H1 (cell line): ENCODE measurements at regions not wholly inside any gene's neighbourhood (a gene's known extent, or its start where the extent isn't known, plus 50 kb on each side); places are given as distances from the start of the nearest gene placed in this dataset.

Experiments
- CTCF ChIA-PET: fragments of 300-600 bp; sonication (Branson Sonifier 250); formaldehyde crosslinking; loops from one replicate; lab custom pipeline; 2021; ENCODE audit not compliant: partially characterized antibody; lab: Charles Lee
- POLR2A ChIA-PET: fragments of 300-600 bp; sonication (Branson Sonifier 250); formaldehyde crosslinking; loops from one replicate; lab custom pipeline; 2021; ENCODE audit warnings: inconsistent platforms; ENCODE audit not compliant: partially characterized antibody; lab: Charles Lee
- DNase-seq, 2 experiments: peaks; one replicate each; pipeline versions ENCODE4 v3.0.0 to v3.0.0-alpha.2; 2010 to 2022; ENCODE audit warnings: low spot score in 2 of 2, low read depth in 1 of 2, mixed read lengths in 1 of 2
- FAIRE-seq: peaks from 2 replicates; lab custom pipeline; 2011; peaks lifted over from hg19 to GRCh38; lab: Jason Lieb, UNC
- H2AFZ ChIP-seq: 2 replicates; pipeline ENCODE4 v1.8.1; 2012; ENCODE audit warnings: low read length, inconsistent platforms
- H2AK5ac ChIP-seq: 2 replicates; pipeline ENCODE4 v1.6.1; 2013; ENCODE audit warnings: low read depth, low read length
- H2BK120ac ChIP-seq: replicated peaks from 2 replicates; pipeline ENCODE3; 2013; ENCODE audit warnings: low read depth, low read length, inconsistent platforms
- H2BK12ac ChIP-seq: 2 replicates; pipeline ENCODE4 v1.6.1; 2013; ENCODE audit warnings: low read depth, low read length
- H2BK15ac ChIP-seq: 2 replicates; pipeline ENCODE4 v1.6.1; 2013; ENCODE audit warnings: low read length
- H2BK20ac ChIP-seq: 2 replicates; pipeline ENCODE4 v1.6.1; 2013; ENCODE audit warnings: low read length
- H2BK5ac ChIP-seq: 2 replicates; pipeline ENCODE4 v1.6.1; 2013; ENCODE audit warnings: low read depth, low read length
- H3K14ac ChIP-seq: 2 replicates; pipeline ENCODE4 v1.6.1; 2013; ENCODE audit warnings: inconsistent platforms; ENCODE audit not compliant: insufficient read length
- H3K18ac ChIP-seq: 2 replicates; pipeline ENCODE4 v1.6.1; 2013; ENCODE audit warnings: low read length; ENCODE audit errors: extremely low read depth
- H3K23ac ChIP-seq: 2 replicates; pipeline ENCODE4 v1.6.1; 2013; ENCODE audit warnings: inconsistent platforms; ENCODE audit not compliant: insufficient read length
- H3K23me2 ChIP-seq: 2 replicates; pipeline ENCODE4 v1.6.1; 2013; ENCODE audit warnings: low read depth, low read length
- H3K27ac ChIP-seq: 2 replicates; pipeline ENCODE4 v1.6.1; 2011; ENCODE audit warnings: low read depth, low read length, inconsistent platforms
- H3K27me3 ChIP-seq, 4 experiments: replicated peaks in 1 of 4; 1 replicate in 1 of 4; 2 replicates in 3 of 4; pipeline versions ENCODE4 v1.6.1 to v1.8.1; 2011 to 2013; ENCODE audit warnings: low read length in 3 of 4, mild to moderate bottlenecking in 3 of 4, inconsistent platforms in 2 of 4, mixed read lengths in 2 of 4, moderate library complexity in 1 of 4; ENCODE audit not compliant: control insufficient read depth in 3 of 4, insufficient read depth in 3 of 4; ENCODE audit errors: extremely low read depth in 1 of 4
- H3K36me3 ChIP-seq, 4 experiments: 2 replicates each; pipeline versions ENCODE4 v1.6.1 to v1.8.1; 2011 to 2013; ENCODE audit warnings: mild to moderate bottlenecking in 4 of 4, low read length in 3 of 4, moderate library complexity in 2 of 4, control low read depth in 1 of 4, inconsistent platforms in 1 of 4; ENCODE audit not compliant: insufficient read depth in 4 of 4, control insufficient read depth in 2 of 4
- H3K4ac ChIP-seq: replicated peaks from 2 replicates; pipeline ENCODE3; 2013; ENCODE audit warnings: low read length, low read depth, mixed read lengths, inconsistent platforms; ENCODE audit not compliant: insufficient read length
- H3K4me1 ChIP-seq, 4 experiments: replicated peaks in 1 of 4; 1 replicate in 1 of 4; 2 replicates in 3 of 4; pipeline versions ENCODE4 v1.6.1 to v1.8.1; 2011 to 2013; ENCODE audit warnings: low read length in 3 of 4, inconsistent platforms in 2 of 4, mixed read lengths in 1 of 4; ENCODE audit not compliant: insufficient read depth in 4 of 4, control insufficient read depth in 3 of 4
- H3K4me2 ChIP-seq, 2 experiments: 2 replicates each; pipeline versions ENCODE4 v1.6.1 to v1.8.1; 2011 to 2013; ENCODE audit warnings: low read depth in 2 of 2, low read length in 2 of 2, control low read depth in 1 of 2, inconsistent platforms in 1 of 2, mild to moderate bottlenecking in 1 of 2; ENCODE audit not compliant: insufficient read depth in 1 of 2
- H3K4me3 ChIP-seq, 4 experiments: fragments of 200-600, 300-600 bp in 1 of 4; sonication (generic), shearing (Covaris generic), sonication (Bioruptor Twin) in 1 of 4; 2 replicates each; pipeline versions ENCODE4 v1.5.1 to v1.8.1; 2011 to 2016; ENCODE audit warnings: low read length in 4 of 4, low read depth in 3 of 4, control low read depth in 2 of 4, inconsistent platforms in 2 of 4, mild to moderate bottlenecking in 2 of 4, mixed read lengths in 1 of 4, moderate library complexity in 1 of 4; ENCODE audit not compliant: insufficient read depth in 2 of 4; ENCODE audit errors: extremely low read depth in 1 of 4
- H3K56ac ChIP-seq: replicated peaks from 2 replicates; pipeline ENCODE3; 2013; ENCODE audit warnings: low read depth, mild to moderate bottlenecking, mixed read lengths, low read length, inconsistent platforms; ENCODE audit not compliant: insufficient read length
- H3K79me1 ChIP-seq: 2 replicates; pipeline ENCODE4 v1.6.1; 2013; ENCODE audit warnings: low read depth, low read length, control low read depth
- H3K79me2 ChIP-seq, 2 experiments: 2 replicates each; pipeline versions ENCODE4 v1.6.1 to v1.8.1; 2012 to 2013; ENCODE audit warnings: low read length in 2 of 2, mild to moderate bottlenecking in 2 of 2, inconsistent platforms in 1 of 2; ENCODE audit not compliant: insufficient read depth in 2 of 2, control insufficient read depth in 1 of 2
- H3K9ac ChIP-seq, 4 experiments: replicated peaks in 1 of 4; 1 replicate in 1 of 4; 2 replicates in 3 of 4; pipeline versions ENCODE4 v1.6.1 to v1.8.1; 2011 to 2013; ENCODE audit warnings: low read depth in 3 of 4, low read length in 3 of 4, control low read depth in 2 of 4, mild to moderate bottlenecking in 2 of 4, moderate library complexity in 2 of 4, inconsistent platforms in 1 of 4; ENCODE audit errors: extremely low read depth in 1 of 4
- H3K9me3 ChIP-seq, 2 experiments: 2 replicates each; pipeline versions ENCODE4 v1.6.1 to v1.8.1; 2012 to 2013; ENCODE audit warnings: mild to moderate bottlenecking in 2 of 2, moderate library complexity in 2 of 2, control low read depth in 1 of 2, inconsistent platforms in 1 of 2, low read depth in 1 of 2, low read length in 1 of 2, mixed read lengths in 1 of 2; ENCODE audit not compliant: insufficient read depth in 2 of 2
- H4K20me1 ChIP-seq, 2 experiments: replicated peaks in 1 of 2; 2 replicates each; pipeline versions ENCODE3 to v1.8.1; 2011 to 2013; ENCODE audit warnings: inconsistent platforms in 2 of 2, low read length in 2 of 2, mild to moderate bottlenecking in 1 of 2; ENCODE audit not compliant: insufficient read depth in 2 of 2, control insufficient read depth in 1 of 2
- H4K5ac ChIP-seq: 2 replicates; pipeline ENCODE4 v1.6.1; 2013; ENCODE audit warnings: low read length, low read depth, mixed read lengths, inconsistent platforms; ENCODE audit not compliant: insufficient read length
- H4K8ac ChIP-seq: 2 replicates; pipeline ENCODE4 v1.8.0; 2013; ENCODE audit warnings: mild to moderate bottlenecking, moderate library complexity, low read length, inconsistent platforms; ENCODE audit not compliant: insufficient read depth; ENCODE audit errors: extremely low read depth
- H4K91ac ChIP-seq: replicated peaks from 2 replicates; pipeline ENCODE3; 2013; ENCODE audit warnings: low read length, mixed read lengths, inconsistent platforms; ENCODE audit not compliant: insufficient read length
- WGBS, 2 experiments: shearing (Covaris generic) in 1 of 2; methylation state at CpG; one replicate each; pipeline versions ENCODE4 v1.1.6 to v1.1.7; 2013 to 2015; ENCODE audit warnings: low lambda C conversion rate in 2 of 2, mixed read lengths in 2 of 2, inconsistent platforms in 1 of 2, low coverage in 1 of 2, missing lambda C conversion rate in 1 of 2; ENCODE audit not compliant: insufficient replicate concordance in 2 of 2, insufficient coverage in 1 of 2, insufficient read length in 1 of 2; ENCODE audit errors: extremely low coverage in 1 of 2, missing lambda C conversion rate in 1 of 2; 5-methylcytosine and 5-hydroxymethylcytosine counted together

- Histone ChIP-seq H2BK120ac (no peak overlapping the region), H3K4me1 (0 out of 7 replicates have a peak, but pooled peaks cover 0 to 2% (median 0%) of the 10 kb centered on the region in 4 experiments), H3K79me1 (no peaks in the 10 kb centered on the region), H3K23me2 (no peaks in the 10 kb centered on the region), H3K9ac (no peak overlapping the region), H3K79me2 (no peaks in the 10 kb centered on the region), H4K91ac (no peak overlapping the region), H2AFZ (no peak overlapping the region), H3K56ac (no peak overlapping the region), H2BK12ac (no peak overlapping the region), H2AK5ac (no peak overlapping the region), H3K18ac (no peak overlapping the region), H2BK5ac (no peak overlapping the region), H4K5ac (no peak overlapping the region), H3K36me3 (no peaks in the 10 kb centered on the region), H3K23ac (no peak overlapping the region), H3K9me3 (no peaks in the 10 kb centered on the region), H2BK15ac (no peak overlapping the region), H3K27me3 (no peaks in the 10 kb centered on the region), H3K4ac (no peak overlapping the region), H4K8ac (no peak overlapping the region), H3K27ac (no peak overlapping the region), H4K20me1 (no peaks in the 10 kb centered on the region), H2BK20ac (no peak overlapping the region), H3K14ac (no peak overlapping the region), H3K4me2 (no peak overlapping the region), H3K4me3 (no peak overlapping the region)
- 66% methylated on average over 3 of the region's 3 CpGs; no CpG with 5 or more reads in 1 of the 2 experiments for WGBS, 2 experiments
- ChIA-PET POLR2A (no interaction called here), CTCF (interaction anchor here (0.6 to 2.1 kb wide), 5 partner anchors 9 to 188 kb away, joined by 3 to 10 read pairs (median 3); no protein-coding TSS in a partner anchor)
- FAIRE-seq (no peak), DNase-seq (no peak)
Measured at GRCh38 chr9:108766626-108767161, 89.1 kb downstream of the ACTL7B start.
